IMR-90 (cell line): ENCODE measurements at regions not wholly inside any gene's neighbourhood (a gene's known extent, or its start where the extent isn't known, plus 50 kb on each side); places are given as distances from the start of the nearest gene placed in this dataset.

Experiments
- ATAC-seq: fragments of 200-7000 bp; cut with Tn5 transposase; 2 replicates; pipeline ENCODE4 v1.9.1; 2020; ENCODE audit warnings: low read depth, mild to moderate bottlenecking, moderate library complexity
- BruUV-seq: library from RNA; stranded (reverse); fragments of 400-500 nt; replicated peaks from 2 replicates; lab custom pipeline; 2021; lab: Mats Ljungman, UMichigan
- CTCF ChIA-PET: fragments of 300-600 bp; formaldehyde crosslinking; extraction: SDS; loops from one replicate; lab custom pipeline; 2021; ENCODE audit warnings: antibody characterized with exemption; lab: Yijun Ruan, JAX
- POLR2A ChIA-PET: fragments of 300-600 bp; sonication (Branson Sonifier 250); formaldehyde crosslinking; loops from one replicate; lab custom pipeline; 2022; ENCODE audit warnings: antibody characterized with exemption; ENCODE audit not compliant: unreplicated experiment; lab: Charles Lee
- DNase-seq: peaks from one replicate; pipeline ENCODE4 v3.0.0; 2013
- H2AFZ ChIP-seq: replicated peaks from 2 replicates; pipeline ENCODE3; 2013; ENCODE audit warnings: low read length, mild to moderate bottlenecking; ENCODE audit not compliant: poor library complexity
- H2AK5ac ChIP-seq: 2 replicates; pipeline ENCODE4 v1.6.1; 2013; ENCODE audit warnings: low read depth, low read length, inconsistent platforms
- H2AK9ac ChIP-seq: replicated peaks from 2 replicates; pipeline ENCODE3; 2013; ENCODE audit warnings: mild to moderate bottlenecking, low read depth, low read length, moderate library complexity; ENCODE audit not compliant: poor library complexity
- H2BK120ac ChIP-seq: 2 replicates; pipeline ENCODE4 v1.6.1; 2013; ENCODE audit warnings: low read depth, low read length, inconsistent platforms
- H2BK15ac ChIP-seq: 3 replicates; pipeline ENCODE4 v1.6.1; 2013; ENCODE audit warnings: low read depth, low read length, inconsistent platforms
- H2BK20ac ChIP-seq: 2 replicates; pipeline ENCODE4 v1.6.1; 2013; ENCODE audit warnings: low read depth, mild to moderate bottlenecking, inconsistent platforms, low read length, moderate library complexity
- H2BK5ac ChIP-seq: 2 replicates; pipeline ENCODE4 v1.6.1; 2013; ENCODE audit warnings: mild to moderate bottlenecking, low read depth, low read length, inconsistent platforms; ENCODE audit not compliant: poor library complexity, severe bottlenecking
- H3K14ac ChIP-seq: replicated peaks from 2 replicates; pipeline ENCODE4 v1.6.1; 2013; ENCODE audit warnings: low read depth, low read length, inconsistent platforms
- H3K18ac ChIP-seq: 2 replicates; pipeline ENCODE4 v1.6.1; 2013; ENCODE audit warnings: low read depth, low read length, control low read depth
- H3K23ac ChIP-seq: 2 replicates; pipeline ENCODE4 v1.6.1; 2013; ENCODE audit warnings: low read depth, low read length, inconsistent platforms
- H3K27ac ChIP-seq: 2 replicates; pipeline ENCODE4 v1.5.1; 2013; ENCODE audit warnings: mild to moderate bottlenecking, control low read depth, low read length; ENCODE audit not compliant: insufficient read depth
- H3K27me3 ChIP-seq: 2 replicates; pipeline ENCODE4 v1.6.1; 2013; ENCODE audit warnings: low read length; ENCODE audit not compliant: control insufficient read depth, insufficient read depth
- H3K36me3 ChIP-seq: 2 replicates; pipeline ENCODE4 v1.6.1; 2013; ENCODE audit warnings: low read length, mixed read lengths; ENCODE audit not compliant: control insufficient read depth, insufficient read depth
- H3K4ac ChIP-seq: 2 replicates; pipeline ENCODE4 v1.6.1; 2013; ENCODE audit warnings: low read depth, low read length, inconsistent platforms
- H3K4me1 ChIP-seq: 2 replicates; pipeline ENCODE4 v1.6.1; 2013; ENCODE audit warnings: low read length, mixed read lengths; ENCODE audit not compliant: control insufficient read depth, insufficient read depth
- H3K4me2 ChIP-seq: 2 replicates; pipeline ENCODE4 v1.6.1; 2013; ENCODE audit warnings: low read depth, mild to moderate bottlenecking, control low read depth, low read length, moderate library complexity
- H3K4me3 ChIP-seq: 2 replicates; pipeline ENCODE4 v1.5.1; 2013; ENCODE audit warnings: low read depth, mild to moderate bottlenecking, control low read depth, low read length, moderate library complexity; ENCODE audit not compliant: insufficient read depth
- H3K56ac ChIP-seq: 2 replicates; pipeline ENCODE4 v1.6.1; 2013; ENCODE audit warnings: low read length, inconsistent platforms; ENCODE audit not compliant: insufficient read depth; ENCODE audit errors: extremely low read depth
- H3K79me1 ChIP-seq, 2 experiments: 2 replicates each; pipeline ENCODE4 v1.6.1; 2013; ENCODE audit warnings: low read length in 2 of 2, inconsistent platforms in 1 of 2, low read depth in 1 of 2
- H3K9ac ChIP-seq: 2 replicates; pipeline ENCODE4 v1.6.1; 2013; ENCODE audit warnings: low read depth, low read length, control low read depth
- H3K9me1 ChIP-seq: 2 replicates; pipeline ENCODE4 v1.6.1; 2013; ENCODE audit warnings: low read length, inconsistent platforms; ENCODE audit not compliant: insufficient read depth
- H3K9me3 ChIP-seq: 2 replicates; pipeline ENCODE4 v1.6.1; 2013; ENCODE audit warnings: low read length; ENCODE audit not compliant: control insufficient read depth, insufficient read depth
- H4K20me1 ChIP-seq: 2 replicates; pipeline ENCODE4 v1.6.1; 2013; ENCODE audit warnings: low read length, inconsistent platforms; ENCODE audit not compliant: insufficient read depth
- H4K5ac ChIP-seq: 2 replicates; pipeline ENCODE4 v1.6.1; 2013; ENCODE audit warnings: mild to moderate bottlenecking, low read depth, low read length, control low read depth
- H4K8ac ChIP-seq, 2 experiments: 2 replicates each; pipeline ENCODE4 v1.6.1; 2013; ENCODE audit warnings: low read depth in 2 of 2, low read length in 2 of 2, control low read depth in 1 of 2, inconsistent platforms in 1 of 2
- H4K91ac ChIP-seq: 2 replicates; pipeline ENCODE4 v1.6.1; 2013; ENCODE audit warnings: low read depth, low read length, inconsistent platforms; ENCODE audit not compliant: insufficient read depth
- BHLHE40 ChIP-seq: fragments of 150-350 bp; IDR thresholded peaks from 2 replicates; pipeline ENCODE4 v1.6.1; 2016; ENCODE audit warnings: mild to moderate bottlenecking, low read depth, low read length
- CHD1 ChIP-seq: IDR thresholded peaks from 2 replicates; pipeline ENCODE4 v1.6.1; 2012; ENCODE audit warnings: low read depth, low read length, improper control_type of control experiment
- NFE2L2 ChIP-seq: fragments of 150-350 bp; IDR thresholded peaks from 2 replicates; pipeline ENCODE4 v1.6.1; 2016; ENCODE audit warnings: low read depth, mild to moderate bottlenecking, low read length
- USF2 ChIP-seq: fragments of 150-350 bp; IDR thresholded peaks from 2 replicates; pipeline ENCODE4 v1.6.1; 2017; ENCODE audit warnings: mild to moderate bottlenecking, antibody characterized with exemption, low read length, low read depth
- WGBS, 2 experiments: methylation state at CpG; one replicate each; pipeline versions ENCODE4 v1.1.5 to v1.1.7; 2013; ENCODE audit warnings: missing lambda C conversion rate in 2 of 2; ENCODE audit not compliant: insufficient read length in 1 of 2; ENCODE audit errors: extremely low coverage in 2 of 2; 5-methylcytosine and 5-hydroxymethylcytosine counted together
- dilution Hi-C: fragments of 300-500 bp; cut with HindIII; formaldehyde crosslinking; loops from one replicate; pipeline ENCODE4 v1.14.3; 2018; ENCODE audit warnings: low sequenced_read_pairs; ENCODE audit not compliant: unreplicated experiment
- in situ Hi-C: fragments of 300-500 bp; cut with MboI; formaldehyde crosslinking; loops from 3 replicates; pipeline ENCODE4 v1.14.3; 2019; ENCODE audit warnings: low sequenced_read_pairs, inconsistent platforms, mixed read lengths
- intact Hi-C: fragments of 100-400 bp; cut with micrococcal nuclease; formaldehyde crosslinking; loops from 2 replicates; pipeline ENCODE4 v1.10.0; 2022
- TF ChIP-seq, protein P1 (sequence below): conservative IDR thresholded peaks from 2 replicates; pipeline ENCODE4 v1.5.1; 2012; ENCODE audit warnings: mild to moderate bottlenecking, low read depth, low read length, improper control_type of control experiment

GRCh38 chr21:35737449-35737848 is 322.9 kb downstream of the SETD4 start:
- Histone ChIP-seq H2AK9ac (no peak overlapping the region), H3K27ac (no peak overlapping the region), H4K8ac (no peak overlapping the region), H3K79me1 (no peaks in the 10 kb centered on the region), H2BK5ac (no peak overlapping the region), H3K23ac (no peak overlapping the region), H4K5ac (no peak overlapping the region), H3K36me3 (no peaks in the 10 kb centered on the region), H3K4me2 (no peak overlapping the region), H3K4me1 (0 out of 2 replicates have a peak, but pooled peaks cover 2% of the 10 kb centered on the region), H2AK5ac (no peak overlapping the region), H3K18ac (no peak overlapping the region), H3K27me3 (peaks cover 5% of the 10 kb centered on the region), H3K4me3 (no peak overlapping the region), H3K56ac (no peak overlapping the region), H3K9me1 (no peaks in the 10 kb centered on the region), H3K9me3 (peaks cover 2% of the 10 kb centered on the region; the same call in 1 of the 2 replicates), H2AFZ (no peak overlapping the region), H2BK20ac (no peak overlapping the region), H2BK120ac (no peak overlapping the region), H3K4ac (no peak overlapping the region), H2BK15ac (no peak overlapping the region), H4K20me1 (no peaks in the 10 kb centered on the region), H3K9ac (no peak overlapping the region), H4K91ac (no peak overlapping the region), H3K14ac (no peak overlapping the region)
- TF ChIP-seq USF2 (no peak), CHD1 (no peak), BHLHE40 (no peak), NFE2L2 (no peak)
- TF ChIP-seq, protein P1, sequence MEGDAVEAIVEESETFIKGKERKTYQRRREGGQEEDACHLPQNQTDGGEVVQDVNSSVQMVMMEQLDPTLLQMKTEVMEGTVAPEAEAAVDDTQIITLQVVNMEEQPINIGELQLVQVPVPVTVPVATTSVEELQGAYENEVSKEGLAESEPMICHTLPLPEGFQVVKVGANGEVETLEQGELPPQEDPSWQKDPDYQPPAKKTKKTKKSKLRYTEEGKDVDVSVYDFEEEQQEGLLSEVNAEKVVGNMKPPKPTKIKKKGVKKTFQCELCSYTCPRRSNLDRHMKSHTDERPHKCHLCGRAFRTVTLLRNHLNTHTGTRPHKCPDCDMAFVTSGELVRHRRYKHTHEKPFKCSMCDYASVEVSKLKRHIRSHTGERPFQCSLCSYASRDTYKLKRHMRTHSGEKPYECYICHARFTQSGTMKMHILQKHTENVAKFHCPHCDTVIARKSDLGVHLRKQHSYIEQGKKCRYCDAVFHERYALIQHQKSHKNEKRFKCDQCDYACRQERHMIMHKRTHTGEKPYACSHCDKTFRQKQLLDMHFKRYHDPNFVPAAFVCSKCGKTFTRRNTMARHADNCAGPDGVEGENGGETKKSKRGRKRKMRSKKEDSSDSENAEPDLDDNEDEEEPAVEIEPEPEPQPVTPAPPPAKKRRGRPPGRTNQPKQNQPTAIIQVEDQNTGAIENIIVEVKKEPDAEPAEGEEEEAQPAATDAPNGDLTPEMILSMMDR, result no peak
- ATAC-seq, result no peak
- dilution Hi-C loops (no loop called here), in situ Hi-C loops (no loop called here), intact Hi-C loops (no loop called here)
- DNase-seq, result no peak
- no TSS peak for BruUV-seq
- POLR2A ChIA-PET, result no interaction called here
- no CpG with 5 or more reads among the region's 4 CpGs for WGBS, 2 experiments
- CTCF ChIA-PET, result interaction anchor here (1.1 kb wide), 1 partner anchor 9 kb away, joined by 3 read pairs; no protein-coding TSS in a partner anchor
